ENCODE measurements at regions not wholly inside any gene's neighbourhood (a gene's known extent, or its start where the extent isn't known, plus 50 kb on each side); places are given as distances from the start of the nearest gene placed in this dataset.

DNA sequence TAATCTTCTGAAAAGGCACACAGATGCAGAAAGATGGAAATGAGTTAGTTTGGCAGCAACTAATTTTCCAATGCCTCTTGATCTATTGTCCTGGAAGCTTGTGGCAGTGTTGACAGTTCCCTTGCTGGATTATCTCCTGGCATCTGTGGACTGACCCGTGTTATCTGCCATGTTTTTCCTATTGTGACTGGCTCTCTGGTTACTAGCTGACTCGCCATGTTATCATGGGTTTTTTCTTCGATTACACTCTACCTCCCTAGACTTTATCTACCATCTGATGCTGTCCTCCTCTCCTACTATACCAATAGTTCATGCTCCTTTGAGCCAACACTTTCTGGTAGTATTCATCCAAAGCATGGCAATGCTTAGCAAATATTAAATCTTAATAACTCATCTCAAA lies 63.3 kb upstream of the FLRT2 start:
- Histone ChIP-seq H3K36me3 (ENCODE audit: control insufficient read depth in 1 of 2, insufficient read depth in 2 of 2, low read length in 2 of 2) (no peaks in the 10 kb centered on the region), H3K27me3 (ENCODE audit: control insufficient read depth in 1 of 2, insufficient read depth in 2 of 2, low read length in 2 of 2) (no peaks in the 10 kb centered on the region), H3K4me1 (ENCODE audit: control insufficient read depth in 1 of 2, insufficient read depth in 2 of 2, low read length in 2 of 2) (no peaks in the 10 kb centered on the region), H3K9me3 (ENCODE audit: control insufficient read depth in 1 of 2, low read length in 2 of 2) (peaks cover 3 to 5% of the 10 kb centered on the region in 2 donors), H3K4me3 (ENCODE audit: low read depth in 1 of 2, low read length in 2 of 2) (no peak overlapping the region), H3K27ac (ENCODE audit: low read depth, low read length) (no peak overlapping the region), H3K9ac (ENCODE audit: low read depth in 1 of 2, low read length in 2 of 2) (no peak overlapping the region)

DNA sequence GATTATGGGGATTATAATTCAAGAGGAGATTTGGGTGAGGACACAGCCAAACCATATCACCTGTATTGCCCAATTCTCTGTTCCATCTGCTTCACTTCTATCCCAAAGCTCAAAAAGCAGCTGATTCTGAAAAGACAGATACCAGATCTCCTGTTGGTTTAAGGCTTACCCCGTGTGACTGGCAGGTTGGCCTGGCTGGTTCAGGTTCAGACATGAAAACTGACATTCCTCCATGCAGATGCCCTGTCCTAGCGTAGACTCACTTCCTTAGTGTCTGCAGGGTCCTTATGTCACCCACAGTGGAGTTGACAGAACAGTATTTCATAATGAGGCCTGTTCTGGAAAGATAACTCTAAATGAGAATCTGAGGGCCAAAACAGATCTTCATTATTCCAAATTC lies 61.1 kb upstream of the FLRT2 start:
- Histone ChIP-seq H3K27ac (ENCODE audit: low read depth, low read length) (no peak overlapping the region), H3K4me1 (ENCODE audit: control insufficient read depth in 1 of 2, insufficient read depth in 2 of 2, low read length in 2 of 2) (no peaks in the 10 kb centered on the region), H3K9me3 (ENCODE audit: control insufficient read depth in 1 of 2, low read length in 2 of 2) (peaks cover 0 to 5% of the 10 kb centered on the region in 2 donors), H3K27me3 (ENCODE audit: control insufficient read depth in 1 of 2, insufficient read depth in 2 of 2, low read length in 2 of 2) (no peaks in the 10 kb centered on the region), H3K36me3 (ENCODE audit: control insufficient read depth in 1 of 2, insufficient read depth in 2 of 2, low read length in 2 of 2) (no peaks in the 10 kb centered on the region), H3K9ac (ENCODE audit: low read depth in 1 of 2, low read length in 2 of 2) (no peak overlapping the region), H3K4me3 (ENCODE audit: low read depth in 1 of 2, low read length in 2 of 2) (no peak overlapping the region)

DNA sequence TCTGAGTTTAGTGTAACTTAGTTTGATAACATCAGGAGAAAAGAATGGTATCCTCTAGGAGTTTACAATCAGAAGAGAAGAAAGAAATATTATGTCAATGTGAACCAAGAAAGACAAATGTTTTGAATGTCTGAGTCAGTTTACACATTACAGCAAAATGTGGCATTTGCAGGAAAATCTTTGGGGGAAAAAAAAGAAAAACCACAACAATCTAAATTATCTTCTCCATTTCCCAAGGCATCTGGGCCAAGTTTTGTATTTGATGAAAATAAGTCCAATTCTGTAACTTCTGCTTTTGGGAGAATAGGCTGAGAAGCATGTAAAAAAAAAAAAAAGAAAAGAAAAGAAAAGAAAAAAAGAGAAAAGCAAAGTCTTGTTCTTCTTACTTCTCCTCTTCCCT lies 58.8 kb upstream of the FLRT2 start:
- H3K9ac ChIP-seq (ENCODE audit: low read depth in 1 of 2, low read length in 2 of 2), result no peak overlapping the region
- H3K27me3 ChIP-seq (ENCODE audit: control insufficient read depth in 1 of 2, insufficient read depth in 2 of 2, low read length in 2 of 2), result no peaks in the 10 kb centered on the region
- H3K27ac ChIP-seq (ENCODE audit: low read depth, low read length), result no peak overlapping the region
- H3K4me3 ChIP-seq (ENCODE audit: low read depth in 1 of 2, low read length in 2 of 2), result no peak overlapping the region
- H3K4me1 ChIP-seq (ENCODE audit: control insufficient read depth in 1 of 2, insufficient read depth in 2 of 2, low read length in 2 of 2), result no peaks in the 10 kb centered on the region
- H3K9me3 ChIP-seq (ENCODE audit: control insufficient read depth in 1 of 2, low read length in 2 of 2), result peaks cover 0 to 3% of the 10 kb centered on the region in 2 donors
- no peaks in the 10 kb centered on the region for H3K36me3 ChIP-seq (ENCODE audit: control insufficient read depth in 1 of 2, insufficient read depth in 2 of 2, low read length in 2 of 2)

DNA sequence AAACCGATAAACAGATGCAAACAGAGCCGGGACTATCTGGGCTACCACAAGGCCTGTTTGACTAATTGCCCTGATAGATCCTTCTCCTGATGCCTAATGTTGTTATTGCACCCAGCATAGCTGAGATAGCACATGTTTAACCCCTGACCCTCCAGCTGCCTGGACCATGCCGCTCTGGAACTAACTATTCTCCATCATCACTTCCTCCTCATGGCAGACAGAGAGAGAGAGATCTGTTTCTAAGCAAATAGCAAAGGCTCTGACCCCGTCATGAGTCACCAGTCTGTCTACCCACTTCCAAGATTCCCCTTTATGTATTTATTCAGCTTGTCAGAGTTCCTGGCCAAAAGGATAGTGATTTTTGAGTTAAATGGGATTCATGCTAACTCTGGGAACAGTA lies 58.2 kb upstream of the FLRT2 start:
- H3K27ac ChIP-seq (ENCODE audit: low read depth, low read length), result no peak overlapping the region
- H3K27me3 ChIP-seq (ENCODE audit: control insufficient read depth in 1 of 2, insufficient read depth in 2 of 2, low read length in 2 of 2), result no peaks in the 10 kb centered on the region
- H3K4me3 ChIP-seq (ENCODE audit: low read depth in 1 of 2, low read length in 2 of 2), result no peak overlapping the region
- no peak overlapping the region for H3K9ac ChIP-seq (ENCODE audit: low read depth in 1 of 2, low read length in 2 of 2)
- no peaks in the 10 kb centered on the region for H3K4me1 ChIP-seq (ENCODE audit: control insufficient read depth in 1 of 2, insufficient read depth in 2 of 2, low read length in 2 of 2)
- H3K36me3 ChIP-seq (ENCODE audit: control insufficient read depth in 1 of 2, insufficient read depth in 2 of 2, low read length in 2 of 2), result no peaks in the 10 kb centered on the region
- H3K9me3 ChIP-seq (ENCODE audit: control insufficient read depth in 1 of 2, low read length in 2 of 2), result peaks cover 0 to 6% of the 10 kb centered on the region in 2 donors

DNA sequence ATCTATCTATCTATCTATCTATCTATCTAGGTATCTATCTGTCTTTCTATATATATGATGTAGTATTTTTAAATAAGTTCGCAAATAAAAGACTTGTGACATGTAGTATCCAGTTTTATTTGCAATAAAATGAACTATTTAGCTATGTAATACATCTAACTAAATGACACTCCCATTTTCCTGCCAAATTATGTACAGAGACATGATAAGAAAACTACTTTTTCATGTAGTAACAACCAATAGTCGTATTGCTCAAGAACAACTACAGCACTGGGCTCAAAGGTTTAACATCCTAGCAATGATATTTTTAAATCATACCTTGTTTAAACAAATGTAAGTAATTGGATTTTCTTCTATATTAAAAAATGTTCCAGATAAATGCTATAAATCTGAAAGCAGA lies 55.5 kb upstream of the FLRT2 start:
- no peaks in the 10 kb centered on the region for H3K4me1 ChIP-seq (ENCODE audit: control insufficient read depth in 1 of 2, insufficient read depth in 2 of 2, low read length in 2 of 2)
- H3K9me3 ChIP-seq (ENCODE audit: control insufficient read depth in 1 of 2, low read length in 2 of 2), result peaks cover 0 to 6% of the 10 kb centered on the region in 2 donors
- no peak overlapping the region for H3K4me3 ChIP-seq (ENCODE audit: low read depth in 1 of 2, low read length in 2 of 2)

DNA sequence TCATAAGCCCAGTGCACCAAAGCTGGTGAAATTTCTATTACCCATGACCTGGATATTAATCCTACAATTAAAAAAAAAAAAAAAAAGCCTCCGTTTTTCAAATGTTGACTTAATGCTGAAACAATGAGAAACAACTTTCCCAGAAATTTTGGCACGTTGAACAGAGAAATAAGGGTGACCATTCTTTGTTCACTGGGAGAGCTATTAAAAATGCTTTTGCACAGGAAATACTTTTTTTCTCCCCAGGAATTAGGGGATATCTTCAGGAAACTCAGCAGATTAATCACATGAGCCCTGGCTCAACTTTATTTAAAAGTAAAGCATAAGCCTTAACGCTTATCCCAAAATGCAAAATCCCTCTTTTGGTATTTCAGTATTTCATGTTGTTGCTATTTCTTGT lies 54.8 kb upstream of the FLRT2 start:
- Histone ChIP-seq H3K9ac (ENCODE audit: low read depth in 1 of 2, low read length in 2 of 2) (no peak overlapping the region), H3K27ac (ENCODE audit: low read depth, low read length) (no peak overlapping the region), H3K4me1 (ENCODE audit: control insufficient read depth in 1 of 2, insufficient read depth in 2 of 2, low read length in 2 of 2) (no peaks in the 10 kb centered on the region), H3K9me3 (ENCODE audit: control insufficient read depth in 1 of 2, low read length in 2 of 2) (peaks cover 0 to 6% of the 10 kb centered on the region in 2 donors), H3K27me3 (ENCODE audit: control insufficient read depth in 1 of 2, insufficient read depth in 2 of 2, low read length in 2 of 2) (no peaks in the 10 kb centered on the region), H3K36me3 (ENCODE audit: control insufficient read depth in 1 of 2, insufficient read depth in 2 of 2, low read length in 2 of 2) (no peaks in the 10 kb centered on the region), H3K4me3 (ENCODE audit: low read depth in 1 of 2, low read length in 2 of 2) (no peak overlapping the region)

More for the DNA sequence above, 55.5 kb upstream of the FLRT2 start:
- H3K9ac ChIP-seq (ENCODE audit: low read depth in 1 of 2, low read length in 2 of 2), result no peak overlapping the region
- H3K27me3 ChIP-seq (ENCODE audit: control insufficient read depth in 1 of 2, insufficient read depth in 2 of 2, low read length in 2 of 2), result no peaks in the 10 kb centered on the region
- H3K36me3 ChIP-seq (ENCODE audit: control insufficient read depth in 1 of 2, insufficient read depth in 2 of 2, low read length in 2 of 2), result no peaks in the 10 kb centered on the region
- no peak overlapping the region for H3K27ac ChIP-seq (ENCODE audit: low read depth, low read length)

DNA sequence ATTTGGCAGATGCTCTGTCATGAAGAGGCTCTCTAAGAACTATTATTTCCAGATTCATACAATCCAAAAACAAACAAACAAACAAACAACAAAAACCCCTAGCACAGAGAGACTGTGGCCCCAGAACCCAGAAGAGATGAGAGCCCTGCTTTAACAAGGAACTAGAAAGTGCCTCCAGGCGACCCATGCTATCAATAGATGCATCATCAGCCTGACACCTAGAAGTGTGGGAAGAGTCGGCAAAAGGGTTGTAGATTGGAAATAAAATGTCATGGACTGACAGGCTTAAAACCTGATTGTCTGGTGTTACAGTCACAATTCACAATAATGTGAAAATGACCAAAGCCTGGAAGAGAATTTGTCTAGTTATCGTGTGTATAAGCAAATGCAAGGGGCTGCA lies 50.6 kb upstream of the FLRT2 start:
- no peaks in the 10 kb centered on the region for H3K4me1 ChIP-seq (ENCODE audit: control insufficient read depth in 1 of 2, insufficient read depth in 2 of 2, low read length in 2 of 2)
- H3K27ac ChIP-seq (ENCODE audit: low read depth, low read length), result no peak overlapping the region
- no peak overlapping the region for H3K4me3 ChIP-seq (ENCODE audit: low read depth in 1 of 2, low read length in 2 of 2)
- H3K27me3 ChIP-seq (ENCODE audit: control insufficient read depth in 1 of 2, insufficient read depth in 2 of 2, low read length in 2 of 2), result no peaks in the 10 kb centered on the region
- H3K9me3 ChIP-seq (ENCODE audit: control insufficient read depth in 1 of 2, low read length in 2 of 2), result peaks cover 0 to 3% of the 10 kb centered on the region in 2 donors
- H3K9ac ChIP-seq (ENCODE audit: low read depth in 1 of 2, low read length in 2 of 2), result no peak overlapping the region
- no peaks in the 10 kb centered on the region for H3K36me3 ChIP-seq (ENCODE audit: control insufficient read depth in 1 of 2, insufficient read depth in 2 of 2, low read length in 2 of 2)

DNA sequence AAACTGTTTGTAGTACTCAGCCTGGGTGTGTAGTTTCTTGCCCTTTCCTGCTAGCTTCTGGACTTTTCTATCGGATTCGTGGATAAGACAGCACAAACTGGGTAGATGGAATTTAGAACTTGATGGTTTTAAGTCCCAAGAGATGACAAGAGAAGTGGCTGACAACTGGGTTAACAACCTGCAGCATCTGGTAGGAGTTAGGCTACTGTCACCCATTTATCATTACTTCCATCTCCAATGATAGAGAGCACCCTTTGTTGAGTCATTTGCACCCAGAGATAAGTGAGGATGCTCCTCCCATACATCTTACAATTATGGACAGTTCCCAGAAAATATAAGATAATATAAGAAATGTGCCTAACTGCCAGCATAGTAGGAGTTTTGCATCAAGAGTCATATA lies 50.2 kb upstream of the FLRT2 start:
- Histone ChIP-seq H3K9me3 (ENCODE audit: control insufficient read depth in 1 of 2, low read length in 2 of 2) (peaks cover 0 to 3% of the 10 kb centered on the region in 2 donors), H3K27ac (ENCODE audit: low read depth, low read length) (no peak overlapping the region), H3K4me1 (ENCODE audit: control insufficient read depth in 1 of 2, insufficient read depth in 2 of 2, low read length in 2 of 2) (no peaks in the 10 kb centered on the region), H3K4me3 (ENCODE audit: low read depth in 1 of 2, low read length in 2 of 2) (no peak overlapping the region), H3K27me3 (ENCODE audit: control insufficient read depth in 1 of 2, insufficient read depth in 2 of 2, low read length in 2 of 2) (no peaks in the 10 kb centered on the region), H3K9ac (ENCODE audit: low read depth in 1 of 2, low read length in 2 of 2) (no peak overlapping the region), H3K36me3 (ENCODE audit: control insufficient read depth in 1 of 2, insufficient read depth in 2 of 2, low read length in 2 of 2) (no peaks in the 10 kb centered on the region)
